GM23338 (cell line): ENCODE measurements at regions not wholly inside any gene's neighbourhood (a gene's known extent, or its start where the extent isn't known, plus 50 kb on each side); places are given as distances from the start of the nearest gene placed in this dataset.

Experiments used
- CREB1 ChIP-seq: fragments of 250-450 bp; sonication (Bioruptor Pico); IDR thresholded peaks from 2 replicates; pipeline ENCODE4 v1.5.0; 2020; ENCODE audit warnings: low read depth, mild to moderate bottlenecking, moderate library complexity
- EZH2 ChIP-seq: fragments of 200-600 bp; sonication (generic); IDR thresholded peaks from one replicate; pipeline ENCODE4 v1.8.0; 2017; ENCODE audit warnings: antibody characterized with exemption, mild to moderate bottlenecking, low read depth; ENCODE audit not compliant: unreplicated experiment
- EZH2phosphoT487 ChIP-seq: fragments of 200-600 bp; sonication (generic); IDR thresholded peaks from one replicate; pipeline ENCODE4 v1.8.1; 2018; ENCODE audit warnings: antibody characterized with exemption; ENCODE audit not compliant: unreplicated experiment
- JUNB ChIP-seq: IDR thresholded peaks from one replicate; pipeline ENCODE4 v1.6.1; 2016; ENCODE audit warnings: antibody characterized with exemption; ENCODE audit not compliant: unreplicated experiment
- NANOG ChIP-seq: IDR thresholded peaks from 2 replicates; pipeline ENCODE4 v1.6.1; 2016; ENCODE audit warnings: antibody characterized with exemption, borderline replicate concordance
- POLR2AphosphoS5 ChIP-seq: IDR thresholded peaks from 2 replicates; pipeline ENCODE4 v1.6.1; 2016; ENCODE audit warnings: antibody characterized with exemption, low read depth
- STAT1 ChIP-seq: IDR thresholded peaks from one replicate; pipeline ENCODE4 v1.6.1; 2016; ENCODE audit warnings: antibody characterized with exemption; ENCODE audit not compliant: unreplicated experiment
- ZNF114 ChIP-seq: fragments of 250-450 bp; sonication (Bioruptor Pico); IDR thresholded peaks from 2 replicates; pipeline ENCODE4 v1.5.0; 2020; ENCODE audit warnings: mild to moderate bottlenecking, moderate library complexity
- ZNF331 ChIP-seq: fragments of 250-450 bp; sonication (Bioruptor Pico); IDR thresholded peaks from 2 replicates; pipeline ENCODE4 v1.5.0; 2020; ENCODE audit warnings: low read depth, mild to moderate bottlenecking, moderate library complexity
- TF ChIP-seq, protein P1 (sequence below), 2 experiments: fragments of 200-600 bp in 1 of 2; sonication (generic) in 1 of 2; conservative IDR thresholded peaks; 2 replicates each; pipeline versions ENCODE4 v1.5.1 to v1.6.1; 2016 to 2017; ENCODE audit warnings: antibody characterized with exemption in 2 of 2, low read depth in 2 of 2, mild to moderate bottlenecking in 2 of 2, moderate library complexity in 1 of 2
- TF ChIP-seq, protein P2 (sequence below): IDR thresholded peaks from one replicate; pipeline ENCODE4 v1.6.1; 2018; ENCODE audit warnings: antibody characterized with exemption; ENCODE audit not compliant: unreplicated experiment
- TF ChIP-seq, protein P3 (sequence below): IDR thresholded peaks from 2 replicates; pipeline ENCODE4 v1.6.1; 2016; ENCODE audit warnings: antibody characterized with exemption

DNA sequence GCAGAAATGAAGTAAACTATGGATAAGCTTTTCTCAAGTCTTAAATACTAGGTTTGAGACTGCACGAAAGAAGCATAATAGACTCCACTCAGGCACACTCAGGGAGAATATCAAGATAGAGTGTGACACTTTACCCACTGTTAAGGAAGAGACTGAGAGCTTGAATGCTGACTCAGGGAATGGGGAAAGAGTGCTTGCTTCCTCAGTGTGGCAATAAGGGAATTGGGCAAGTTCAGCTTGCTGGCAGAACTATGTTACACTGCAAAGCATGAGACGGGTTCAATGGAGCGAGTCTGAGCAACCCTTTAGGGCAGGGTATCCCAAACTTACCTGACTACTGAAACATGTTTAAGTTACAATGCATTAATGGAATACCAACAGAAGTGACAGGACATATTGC, 237.7 kb upstream of the MEF2C start:
- TF ChIP-seq, protein P1, sequence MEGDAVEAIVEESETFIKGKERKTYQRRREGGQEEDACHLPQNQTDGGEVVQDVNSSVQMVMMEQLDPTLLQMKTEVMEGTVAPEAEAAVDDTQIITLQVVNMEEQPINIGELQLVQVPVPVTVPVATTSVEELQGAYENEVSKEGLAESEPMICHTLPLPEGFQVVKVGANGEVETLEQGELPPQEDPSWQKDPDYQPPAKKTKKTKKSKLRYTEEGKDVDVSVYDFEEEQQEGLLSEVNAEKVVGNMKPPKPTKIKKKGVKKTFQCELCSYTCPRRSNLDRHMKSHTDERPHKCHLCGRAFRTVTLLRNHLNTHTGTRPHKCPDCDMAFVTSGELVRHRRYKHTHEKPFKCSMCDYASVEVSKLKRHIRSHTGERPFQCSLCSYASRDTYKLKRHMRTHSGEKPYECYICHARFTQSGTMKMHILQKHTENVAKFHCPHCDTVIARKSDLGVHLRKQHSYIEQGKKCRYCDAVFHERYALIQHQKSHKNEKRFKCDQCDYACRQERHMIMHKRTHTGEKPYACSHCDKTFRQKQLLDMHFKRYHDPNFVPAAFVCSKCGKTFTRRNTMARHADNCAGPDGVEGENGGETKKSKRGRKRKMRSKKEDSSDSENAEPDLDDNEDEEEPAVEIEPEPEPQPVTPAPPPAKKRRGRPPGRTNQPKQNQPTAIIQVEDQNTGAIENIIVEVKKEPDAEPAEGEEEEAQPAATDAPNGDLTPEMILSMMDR (conservative IDR thresholded peaks at IDR 0.05; ENCODE audit: low read depth in 2 of 2), result no peak
- TF ChIP-seq POLR2AphosphoS5, result no peak
- no peak for TF ChIP-seq EZH2phosphoT487
- no peak for TF ChIP-seq EZH2
- no peak for TF ChIP-seq NANOG
- no peak for TF ChIP-seq ZNF331 (CRISPR knock-in tag)
- TF ChIP-seq, protein P2, sequence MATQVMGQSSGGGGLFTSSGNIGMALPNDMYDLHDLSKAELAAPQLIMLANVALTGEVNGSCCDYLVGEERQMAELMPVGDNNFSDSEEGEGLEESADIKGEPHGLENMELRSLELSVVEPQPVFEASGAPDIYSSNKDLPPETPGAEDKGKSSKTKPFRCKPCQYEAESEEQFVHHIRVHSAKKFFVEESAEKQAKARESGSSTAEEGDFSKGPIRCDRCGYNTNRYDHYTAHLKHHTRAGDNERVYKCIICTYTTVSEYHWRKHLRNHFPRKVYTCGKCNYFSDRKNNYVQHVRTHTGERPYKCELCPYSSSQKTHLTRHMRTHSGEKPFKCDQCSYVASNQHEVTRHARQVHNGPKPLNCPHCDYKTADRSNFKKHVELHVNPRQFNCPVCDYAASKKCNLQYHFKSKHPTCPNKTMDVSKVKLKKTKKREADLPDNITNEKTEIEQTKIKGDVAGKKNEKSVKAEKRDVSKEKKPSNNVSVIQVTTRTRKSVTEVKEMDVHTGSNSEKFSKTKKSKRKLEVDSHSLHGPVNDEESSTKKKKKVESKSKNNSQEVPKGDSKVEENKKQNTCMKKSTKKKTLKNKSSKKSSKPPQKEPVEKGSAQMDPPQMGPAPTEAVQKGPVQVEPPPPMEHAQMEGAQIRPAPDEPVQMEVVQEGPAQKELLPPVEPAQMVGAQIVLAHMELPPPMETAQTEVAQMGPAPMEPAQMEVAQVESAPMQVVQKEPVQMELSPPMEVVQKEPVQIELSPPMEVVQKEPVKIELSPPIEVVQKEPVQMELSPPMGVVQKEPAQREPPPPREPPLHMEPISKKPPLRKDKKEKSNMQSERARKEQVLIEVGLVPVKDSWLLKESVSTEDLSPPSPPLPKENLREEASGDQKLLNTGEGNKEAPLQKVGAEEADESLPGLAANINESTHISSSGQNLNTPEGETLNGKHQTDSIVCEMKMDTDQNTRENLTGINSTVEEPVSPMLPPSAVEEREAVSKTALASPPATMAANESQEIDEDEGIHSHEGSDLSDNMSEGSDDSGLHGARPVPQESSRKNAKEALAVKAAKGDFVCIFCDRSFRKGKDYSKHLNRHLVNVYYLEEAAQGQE, result no peak
- TF ChIP-seq STAT1, result no peak
- TF ChIP-seq JUNB, result no peak
- TF ChIP-seq, protein P3, sequence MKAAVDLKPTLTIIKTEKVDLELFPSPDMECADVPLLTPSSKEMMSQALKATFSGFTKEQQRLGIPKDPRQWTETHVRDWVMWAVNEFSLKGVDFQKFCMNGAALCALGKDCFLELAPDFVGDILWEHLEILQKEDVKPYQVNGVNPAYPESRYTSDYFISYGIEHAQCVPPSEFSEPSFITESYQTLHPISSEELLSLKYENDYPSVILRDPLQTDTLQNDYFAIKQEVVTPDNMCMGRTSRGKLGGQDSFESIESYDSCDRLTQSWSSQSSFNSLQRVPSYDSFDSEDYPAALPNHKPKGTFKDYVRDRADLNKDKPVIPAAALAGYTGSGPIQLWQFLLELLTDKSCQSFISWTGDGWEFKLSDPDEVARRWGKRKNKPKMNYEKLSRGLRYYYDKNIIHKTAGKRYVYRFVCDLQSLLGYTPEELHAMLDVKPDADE, result no peak
- no peak for TF ChIP-seq ZNF114 (CRISPR knock-in tag)
- no peak for TF ChIP-seq CREB1
